ENCODE measurements at regions not wholly inside any gene's neighbourhood (a gene's known extent, or its start where the extent isn't known, plus 50 kb on each side); places are given as distances from the start of the nearest gene placed in this dataset.

GRCh38 chr2:200150411-200151086 is 155.9 kb upstream of the SPATS2L start:
- Histone ChIP-seq H3K4me3 (ENCODE audit: insufficient read length, low read depth) (no peak overlapping the region), H3K4me1 (ENCODE audit: insufficient read depth, insufficient read length) (no peaks in the 10 kb centered on the region), H3K9me3 (ENCODE audit: insufficient read depth, low read length) (peaks cover 41% of the 10 kb centered on the region), H3K9ac (ENCODE audit: insufficient read length, low read depth) (no peak overlapping the region), H3K27me3 (ENCODE audit: insufficient read depth, insufficient read length) (no peaks in the 10 kb centered on the region), H3K36me3 (ENCODE audit: insufficient read depth, insufficient read length, low read length) (no peaks in the 10 kb centered on the region)
- DNase-seq (ENCODE audit: low read depth, low spot score) = no peak
- TF ChIP-seq SUZ12 (IDR thresholded peaks at IDR 0.05; ENCODE audit: extremely low read depth, insufficient read depth, insufficient read length) (no peak), YY1 (IDR thresholded peaks at IDR 0.05; ENCODE audit: insufficient read depth, insufficient read length) (no peak), ZNF274 (IDR thresholded peaks at IDR 0.05; ENCODE audit: low read depth, low read length) (no peak)

GRCh38 chr2:200155652-200156051 is 150.8 kb upstream of the SPATS2L start:
- Histone ChIP-seq H3K9ac (ENCODE audit: insufficient read length, low read depth) (no peak overlapping the region), H3K27me3 (ENCODE audit: insufficient read depth, insufficient read length) (no peaks in the 10 kb centered on the region), H3K4me3 (ENCODE audit: insufficient read length, low read depth) (no peak overlapping the region), H3K36me3 (ENCODE audit: insufficient read depth, insufficient read length, low read length) (no peaks in the 10 kb centered on the region), H3K9me3 (ENCODE audit: insufficient read depth, low read length) (peaks cover 27% of the 10 kb centered on the region), H3K4me1 (ENCODE audit: insufficient read depth, insufficient read length) (peaks cover 3% of the 10 kb centered on the region)
- TF ChIP-seq SUZ12 (IDR thresholded peaks at IDR 0.05; ENCODE audit: extremely low read depth, insufficient read depth, insufficient read length) (no peak), YY1 (IDR thresholded peaks at IDR 0.05; ENCODE audit: insufficient read depth, insufficient read length) (no peak), ZNF274 (IDR thresholded peaks at IDR 0.05; ENCODE audit: low read depth, low read length) (no peak)
- DNase-seq (ENCODE audit: low read depth, low spot score) = no peak

- Histone ChIP-seq H3K4me3 (ENCODE audit: insufficient read length, low read depth) (no peak overlapping the region), H3K9me3 (ENCODE audit: insufficient read depth, low read length) (peaks cover 27% of the 10 kb centered on the region), H3K4me1 (ENCODE audit: insufficient read depth, insufficient read length) (peaks cover 3% of the 10 kb centered on the region), H3K27me3 (ENCODE audit: insufficient read depth, insufficient read length) (no peaks in the 10 kb centered on the region), H3K36me3 (ENCODE audit: insufficient read depth, insufficient read length, low read length) (no peaks in the 10 kb centered on the region), H3K9ac (ENCODE audit: insufficient read length, low read depth) (no peak overlapping the region)
- no peak for TF ChIP-seq ZNF274 (IDR thresholded peaks at IDR 0.05; ENCODE audit: low read depth, low read length)
- TF ChIP-seq YY1 (IDR thresholded peaks at IDR 0.05; ENCODE audit: insufficient read depth, insufficient read length) = no peak
- no peak for TF ChIP-seq SUZ12 (IDR thresholded peaks at IDR 0.05; ENCODE audit: extremely low read depth, insufficient read depth, insufficient read length)
- no peak for DNase-seq (ENCODE audit: low read depth, low spot score)
Observed at GRCh38 chr2:200156166-200156835, 150.2 kb upstream of the SPATS2L start.

GRCh38 chr2:200158647-200159356 is 147.7 kb upstream of the SPATS2L start:
- TF ChIP-seq SUZ12 (IDR thresholded peaks at IDR 0.05; ENCODE audit: extremely low read depth, insufficient read depth, insufficient read length) = no peak
- no peak for TF ChIP-seq ZNF274 (IDR thresholded peaks at IDR 0.05; ENCODE audit: low read depth, low read length)
- no peak for TF ChIP-seq YY1 (IDR thresholded peaks at IDR 0.05; ENCODE audit: insufficient read depth, insufficient read length)
- no peak overlapping the region for H3K9ac ChIP-seq (ENCODE audit: insufficient read length, low read depth)
- no peaks in the 10 kb centered on the region for H3K36me3 ChIP-seq (ENCODE audit: insufficient read depth, insufficient read length, low read length)
- peaks cover 15% of the 10 kb centered on the region for H3K9me3 ChIP-seq (ENCODE audit: insufficient read depth, low read length)
- no peak overlapping the region for H3K4me3 ChIP-seq (ENCODE audit: insufficient read length, low read depth)
- DNase-seq (ENCODE audit: low read depth, low spot score) = no peak
- H3K27me3 ChIP-seq (ENCODE audit: insufficient read depth, insufficient read length) = no peaks in the 10 kb centered on the region
- H3K4me1 ChIP-seq (ENCODE audit: insufficient read depth, insufficient read length) = peaks cover 3% of the 10 kb centered on the region

GRCh38 chr2:200159357-200159707 is 147.2 kb upstream of the SPATS2L start:
- H3K36me3 ChIP-seq (ENCODE audit: insufficient read depth, insufficient read length, low read length) = no peaks in the 10 kb centered on the region
- no peak overlapping the region for H3K9ac ChIP-seq (ENCODE audit: insufficient read length, low read depth)
- TF ChIP-seq ZNF274 (IDR thresholded peaks at IDR 0.05; ENCODE audit: low read depth, low read length) (no peak), YY1 (IDR thresholded peaks at IDR 0.05; ENCODE audit: insufficient read depth, insufficient read length) (no peak), SUZ12 (IDR thresholded peaks at IDR 0.05; ENCODE audit: extremely low read depth, insufficient read depth, insufficient read length) (no peak)
- no peaks in the 10 kb centered on the region for H3K27me3 ChIP-seq (ENCODE audit: insufficient read depth, insufficient read length)
- peaks cover 19% of the 10 kb centered on the region for H3K9me3 ChIP-seq (ENCODE audit: insufficient read depth, low read length)
- DNase-seq (ENCODE audit: low read depth, low spot score) = no peak
- no peak overlapping the region for H3K4me3 ChIP-seq (ENCODE audit: insufficient read length, low read depth)
- H3K4me1 ChIP-seq (ENCODE audit: insufficient read depth, insufficient read length) = peaks cover 3% of the 10 kb centered on the region

- Histone ChIP-seq H3K27me3 (ENCODE audit: insufficient read depth, insufficient read length) (no peaks in the 10 kb centered on the region), H3K4me3 (ENCODE audit: insufficient read length, low read depth) (no peak overlapping the region), H3K4me1 (ENCODE audit: insufficient read depth, insufficient read length) (peaks cover 3% of the 10 kb centered on the region), H3K9ac (ENCODE audit: insufficient read length, low read depth) (no peak overlapping the region), H3K36me3 (ENCODE audit: insufficient read depth, insufficient read length, low read length) (no peaks in the 10 kb centered on the region), H3K9me3 (ENCODE audit: insufficient read depth, low read length) (peaks cover 19% of the 10 kb centered on the region)
- no peak for DNase-seq (ENCODE audit: low read depth, low spot score)
- TF ChIP-seq ZNF274 (IDR thresholded peaks at IDR 0.05; ENCODE audit: low read depth, low read length) (no peak), YY1 (IDR thresholded peaks at IDR 0.05; ENCODE audit: insufficient read depth, insufficient read length) (no peak), SUZ12 (IDR thresholded peaks at IDR 0.05; ENCODE audit: extremely low read depth, insufficient read depth, insufficient read length) (no peak)
Observed at GRCh38 chr2:200159829-200160781, 146.4 kb upstream of the SPATS2L start.
